HG03139 (cell line): ENCODE measurements at regions not wholly inside any gene's neighbourhood (a gene's known extent, or its start where the extent isn't known, plus 50 kb on each side); places are given as distances from the start of the nearest gene placed in this dataset.

ENCODE experiments used
- ATAC-seq: cut with Tn5 transposase; IDR thresholded peaks from one replicate; pipeline ENCODE4 v1.9.1; 2021; ENCODE audit not compliant: unreplicated experiment

GRCh38 chr7:118013252-118014010 lies 140.2 kb upstream of the CTTNBP2 start:
- no peak for ATAC-seq

GRCh38 chr7:118022546-118022945 lies 149.3 kb upstream of the CTTNBP2 start:
- no peak for ATAC-seq

- ATAC-seq, result no peak
These were observed 153.6 kb upstream of the CTTNBP2 start for GRCh38 chr7:118026791-118027190.

GRCh38 chr7:118028226-118028625 lies 155.0 kb upstream of the CTTNBP2 start:
- no peak for ATAC-seq

- no peak for ATAC-seq
These were observed 154.0 kb upstream of the LSM8 start for GRCh38 chr7:118029826-118030422.

GRCh38 chr7:118033273-118033672 lies 150.7 kb upstream of the LSM8 start:
- ATAC-seq, result no peak

DNA sequence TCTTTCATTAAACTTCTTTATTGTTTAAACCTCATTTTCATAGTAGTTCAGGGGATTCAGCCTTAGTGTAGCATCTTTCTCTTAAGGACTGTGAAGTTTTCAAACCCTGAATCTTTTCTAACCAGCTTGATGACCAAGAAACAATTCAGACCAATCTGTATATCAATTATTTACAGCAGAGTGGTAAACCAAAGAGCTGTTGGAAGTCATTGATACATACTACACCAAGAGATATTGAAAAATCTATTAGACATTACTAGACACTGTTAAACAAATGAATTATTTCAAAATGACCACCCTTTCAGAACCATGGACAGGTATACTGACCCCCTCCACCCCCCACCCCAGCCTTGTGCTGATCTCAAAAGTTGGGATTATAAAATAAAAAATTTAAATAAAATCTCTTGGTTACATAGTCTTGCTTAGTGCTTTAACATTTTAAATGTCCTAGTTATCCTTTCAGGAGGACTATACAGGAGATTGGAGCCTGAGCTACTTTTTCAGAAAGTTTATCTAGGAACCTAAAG lies 143.9 kb upstream of the LSM8 start:
- peak; percentile 32 for ATAC-seq

- ATAC-seq, result peak; percentile 86
These were observed 143.4 kb upstream of the LSM8 start for GRCh38 chr7:118040562-118040961.

DNA sequence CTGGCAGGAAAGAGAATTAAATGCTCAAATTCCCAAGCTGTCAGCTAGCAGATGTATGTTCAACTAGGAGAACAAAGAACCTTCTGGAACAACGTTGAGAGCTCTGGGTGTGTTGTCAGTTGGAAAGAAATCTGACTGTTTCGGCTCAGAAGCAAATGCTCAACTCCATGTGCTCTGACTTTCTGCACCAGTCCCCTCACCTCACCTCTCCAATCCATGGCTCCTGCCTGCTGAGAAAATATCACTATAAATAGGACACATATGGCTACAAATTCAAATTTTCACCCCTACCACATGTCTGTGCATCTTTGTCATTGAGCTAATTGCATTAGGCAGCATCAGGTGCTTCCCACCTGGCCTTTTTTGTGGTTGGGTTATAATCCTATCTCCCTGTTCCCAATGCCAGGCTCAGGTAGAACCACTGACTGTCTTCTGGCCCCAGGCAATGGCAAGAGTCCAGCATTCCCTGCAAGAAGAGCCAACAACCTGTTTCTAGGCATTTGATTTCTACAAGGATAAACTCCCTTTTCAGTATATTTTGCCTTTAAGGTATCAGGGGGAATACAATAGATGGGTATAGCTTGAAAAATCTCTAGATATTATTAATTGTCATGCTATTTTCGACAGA lies 142.6 kb upstream of the LSM8 start:
- ATAC-seq, result no peak

DNA sequence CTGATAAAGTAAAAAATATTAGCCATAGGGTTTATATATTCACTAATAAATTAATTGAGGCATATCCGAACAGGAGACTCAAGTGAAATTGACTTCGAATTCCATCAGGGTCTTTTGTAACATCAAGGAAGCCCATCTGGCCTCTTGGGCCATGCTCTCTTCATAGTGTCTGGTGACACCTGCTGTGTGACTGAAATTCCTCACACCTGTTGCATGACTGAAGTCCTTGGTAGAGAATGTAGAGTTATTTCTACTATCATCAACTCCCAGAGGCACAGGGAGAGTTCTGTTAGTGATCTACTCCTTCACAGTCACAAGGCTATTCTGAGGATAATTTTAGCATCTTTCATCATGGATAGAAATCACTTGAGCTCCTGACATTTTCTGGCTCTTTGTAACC lies 138.3 kb upstream of the LSM8 start:
- no peak for ATAC-seq

DNA sequence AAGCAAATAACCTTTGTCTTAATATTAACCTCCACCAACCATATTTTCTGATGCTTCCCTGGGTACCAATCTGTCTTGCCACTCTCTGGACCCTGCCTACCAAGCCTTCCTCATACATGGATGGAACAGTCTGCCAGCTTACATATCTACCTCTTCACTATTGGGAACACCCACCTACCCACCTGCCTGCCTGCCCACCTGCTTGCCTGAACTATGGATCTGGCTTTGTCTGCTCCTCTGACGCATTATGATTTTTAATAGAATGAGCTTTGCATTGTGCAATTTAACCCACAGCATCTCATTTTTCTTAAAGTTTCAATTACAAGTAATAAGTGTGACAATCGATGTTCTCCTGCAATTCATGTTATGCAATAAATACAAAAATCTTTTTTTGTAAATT lies 137.9 kb upstream of the LSM8 start:
- no peak for ATAC-seq

GRCh38 chr7:118046801-118047200 lies 137.2 kb upstream of the LSM8 start:
- no peak for ATAC-seq

- ATAC-seq, result no peak
These were observed 131.6 kb upstream of the LSM8 start for GRCh38 chr7:118052336-118052735.

- no peak for ATAC-seq
These were observed 130.6 kb upstream of the LSM8 start for GRCh38 chr7:118053353-118053752.

- ATAC-seq, result no peak
These were observed 129.4 kb upstream of the LSM8 start for GRCh38 chr7:118054529-118054928.

- no peak for ATAC-seq
These were observed 128.3 kb upstream of the LSM8 start for GRCh38 chr7:118055647-118056046.

DNA sequence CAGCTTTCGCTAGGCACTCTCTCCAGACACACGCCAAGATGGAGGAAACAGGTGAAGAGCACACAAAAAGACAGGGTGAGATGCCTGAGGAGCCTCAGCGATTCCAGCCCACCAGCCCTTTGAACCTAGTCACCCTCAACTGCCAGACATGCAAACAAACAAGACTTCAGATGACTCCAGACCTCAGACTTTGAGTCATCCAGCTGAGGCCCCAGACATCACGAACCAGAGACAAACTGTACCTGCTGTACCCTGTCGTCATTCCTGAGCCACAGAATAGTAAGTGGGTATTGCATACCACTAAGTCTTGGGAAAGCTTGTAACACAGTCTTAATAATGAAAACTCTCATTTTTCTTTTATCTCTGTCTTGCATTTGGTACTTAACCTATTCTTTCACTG lies 126.6 kb upstream of the LSM8 start:
- no peak for ATAC-seq

DNA sequence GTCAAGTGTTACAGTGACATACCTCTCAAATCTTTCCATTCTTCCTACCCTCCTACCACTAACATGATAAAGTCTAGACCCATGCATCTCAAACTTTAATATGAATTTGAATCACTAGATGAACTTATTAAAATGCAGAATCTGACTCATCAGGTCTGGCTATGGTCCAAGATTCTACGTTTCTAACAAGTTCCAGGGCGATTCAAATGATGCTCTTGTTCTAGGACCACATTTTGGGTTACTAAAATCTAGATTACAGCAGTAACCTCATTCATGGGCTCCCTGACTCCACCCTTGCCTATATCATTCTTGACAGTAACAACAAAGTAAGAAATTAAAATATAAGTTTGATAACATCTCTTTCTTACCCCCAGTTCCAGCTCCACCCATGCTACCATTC lies 124.8 kb upstream of the LSM8 start:
- no peak for ATAC-seq

DNA sequence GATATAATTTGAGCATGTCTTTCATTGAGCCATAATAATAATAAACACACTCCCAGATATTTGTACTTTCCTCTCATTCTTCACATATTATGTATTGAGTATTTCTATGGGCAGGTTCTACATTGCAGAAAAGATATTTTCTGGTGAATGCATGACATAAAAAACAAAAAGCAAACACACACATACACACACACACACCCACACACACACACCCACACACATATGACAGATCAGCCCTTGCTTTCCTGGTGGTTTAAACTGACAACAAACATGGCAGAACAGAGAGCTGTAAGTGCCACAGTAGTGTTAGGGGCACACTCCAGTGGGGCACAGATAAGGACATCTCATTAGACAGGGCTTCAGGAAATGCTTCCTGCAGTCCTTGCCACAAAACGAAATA lies 123.3 kb upstream of the LSM8 start:
- ATAC-seq, result no peak

DNA sequence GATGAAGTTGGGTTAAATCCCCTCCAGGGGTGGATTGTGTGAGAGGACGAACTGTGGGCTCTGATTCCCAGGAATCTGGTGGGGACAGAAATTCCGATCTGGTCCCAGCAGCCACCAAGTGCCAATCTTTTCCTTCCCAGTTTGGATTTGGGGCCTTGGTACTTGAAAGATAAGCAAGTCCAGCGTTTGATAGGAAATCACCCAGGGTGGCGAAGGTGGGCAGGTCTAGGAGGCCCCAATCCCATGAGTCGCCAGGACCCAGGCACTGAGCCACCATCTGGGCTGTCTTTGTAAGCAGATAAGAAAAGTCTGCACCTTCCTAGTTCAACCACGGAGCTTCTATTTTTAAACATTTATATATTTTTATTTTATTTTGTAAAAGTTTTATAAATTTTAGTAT lies 122.6 kb upstream of the LSM8 start:
- ATAC-seq, result no peak

DNA sequence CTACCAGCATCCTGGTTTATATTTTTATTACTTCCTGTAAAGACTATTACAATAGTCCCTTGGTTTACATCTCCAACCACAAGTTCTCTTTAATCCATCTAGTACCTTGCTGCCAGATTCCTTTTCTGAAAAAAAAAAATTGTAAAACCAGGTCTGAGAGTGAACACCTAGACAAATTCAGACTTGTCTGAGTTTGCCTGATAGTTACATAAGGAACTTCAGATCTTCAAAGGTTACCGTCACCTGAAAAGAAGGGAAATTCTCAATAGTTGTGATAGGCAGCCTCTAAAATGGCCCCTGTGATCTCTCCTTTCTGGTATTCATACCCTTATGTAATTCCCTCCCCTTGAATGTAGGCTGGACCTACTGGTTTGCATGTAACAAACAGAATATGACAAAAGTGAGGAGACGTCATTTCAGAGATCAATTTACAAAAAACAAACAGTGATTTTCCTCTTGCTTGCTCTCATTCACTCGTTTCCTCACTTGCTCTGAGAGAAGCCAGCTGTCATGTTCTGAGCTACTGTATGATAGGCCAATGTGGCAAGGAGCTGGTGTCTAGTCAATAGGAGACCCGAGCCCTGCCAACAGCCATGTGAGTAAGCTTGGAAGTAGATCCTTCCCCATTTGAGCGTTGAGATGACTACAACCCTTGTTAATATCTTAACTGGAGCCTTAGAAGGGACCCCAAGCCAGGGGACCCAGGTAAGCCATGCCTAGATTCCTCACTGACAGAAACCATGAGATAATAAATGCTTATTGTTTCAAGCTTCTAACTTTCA lies 110.9 kb upstream of the LSM8 start:
- ATAC-seq, result no peak
